Glutamatergic neuron (in vitro differentiated cells): ENCODE measurements at regions not wholly inside any gene's neighbourhood (a gene's known extent, or its start where the extent isn't known, plus 50 kb on each side); places are given as distances from the start of the nearest gene placed in this dataset.
"Not testable (repeated sequence)": the region's sequence is repeated elsewhere in the genome, so short reads cannot be mapped to it uniquely, and the experiment has no call there.

Experiments
- DNase-seq: peaks from one replicate; pipeline ENCODE4 v3.0.0; 2022
- H3K27ac Mint-ChIP-seq: one replicate; pipeline ENCODE4 v1.8.0; 2020; ENCODE audit warnings: mild to moderate bottlenecking, mixed read lengths, inconsistent platforms; ENCODE audit not compliant: unreplicated experiment
- H3K27me3 Mint-ChIP-seq: one replicate; pipeline ENCODE4 v1.8.0; 2020; ENCODE audit warnings: mild to moderate bottlenecking, moderate library complexity, mixed read lengths, inconsistent platforms; ENCODE audit not compliant: unreplicated experiment
- H3K36me3 Mint-ChIP-seq: one replicate; pipeline ENCODE4 v1.8.0; 2020; ENCODE audit warnings: mild to moderate bottlenecking, mixed read lengths, inconsistent platforms; ENCODE audit not compliant: unreplicated experiment
- H3K4me1 Mint-ChIP-seq: one replicate; pipeline ENCODE4 v1.8.0; 2020; ENCODE audit warnings: mild to moderate bottlenecking, low read depth, mixed read lengths, inconsistent platforms; ENCODE audit not compliant: unreplicated experiment
- H3K4me3 Mint-ChIP-seq: one replicate; pipeline ENCODE4 v1.8.0; 2020; ENCODE audit warnings: mild to moderate bottlenecking, mixed read lengths, inconsistent platforms; ENCODE audit not compliant: unreplicated experiment
- H3K9me3 Mint-ChIP-seq: one replicate; pipeline ENCODE4 v1.8.0; 2020; ENCODE audit warnings: mild to moderate bottlenecking, moderate library complexity, mixed read lengths, inconsistent platforms; ENCODE audit not compliant: unreplicated experiment
- TF ChIP-seq, protein P1 (sequence below): fragments of 200-600 bp; sonication (generic); IDR thresholded peaks from one replicate; pipeline ENCODE4 v1.5.0; 2021; ENCODE audit not compliant: partially characterized antibody, unreplicated experiment

DNA sequence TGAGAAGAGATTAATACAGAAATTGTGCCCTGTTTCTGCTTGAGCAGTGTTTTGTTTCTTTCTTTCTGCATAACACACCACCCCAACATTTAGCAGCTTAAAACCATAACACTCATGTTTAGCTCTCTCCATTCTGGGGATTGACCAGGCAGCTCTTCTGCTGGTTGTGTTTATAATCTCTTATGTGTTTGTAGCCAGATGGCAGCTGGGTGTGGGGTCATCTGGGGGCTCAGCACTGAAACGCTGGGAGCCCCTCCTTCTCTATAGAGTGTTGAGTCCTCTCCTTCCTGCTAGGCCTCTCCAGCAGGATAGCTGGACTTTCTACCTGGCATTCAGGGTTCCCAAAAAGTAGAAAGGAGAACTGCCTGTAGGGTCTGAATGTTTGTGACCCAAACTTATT, 270.6 kb downstream of the TTC8 start:
- Mint-ChIP-seq H3K36me3 (peaks cover 10% of the 10 kb centered on the region), H3K27me3 (peaks cover 3% of the 10 kb centered on the region), H3K27ac (no peak overlapping the region), H3K9me3 (peaks cover 3% of the 10 kb centered on the region), H3K4me1 (peaks cover 4% of the 10 kb centered on the region), H3K4me3 (no peak overlapping the region)
- no peak for DNase-seq
- TF ChIP-seq, protein P1, sequence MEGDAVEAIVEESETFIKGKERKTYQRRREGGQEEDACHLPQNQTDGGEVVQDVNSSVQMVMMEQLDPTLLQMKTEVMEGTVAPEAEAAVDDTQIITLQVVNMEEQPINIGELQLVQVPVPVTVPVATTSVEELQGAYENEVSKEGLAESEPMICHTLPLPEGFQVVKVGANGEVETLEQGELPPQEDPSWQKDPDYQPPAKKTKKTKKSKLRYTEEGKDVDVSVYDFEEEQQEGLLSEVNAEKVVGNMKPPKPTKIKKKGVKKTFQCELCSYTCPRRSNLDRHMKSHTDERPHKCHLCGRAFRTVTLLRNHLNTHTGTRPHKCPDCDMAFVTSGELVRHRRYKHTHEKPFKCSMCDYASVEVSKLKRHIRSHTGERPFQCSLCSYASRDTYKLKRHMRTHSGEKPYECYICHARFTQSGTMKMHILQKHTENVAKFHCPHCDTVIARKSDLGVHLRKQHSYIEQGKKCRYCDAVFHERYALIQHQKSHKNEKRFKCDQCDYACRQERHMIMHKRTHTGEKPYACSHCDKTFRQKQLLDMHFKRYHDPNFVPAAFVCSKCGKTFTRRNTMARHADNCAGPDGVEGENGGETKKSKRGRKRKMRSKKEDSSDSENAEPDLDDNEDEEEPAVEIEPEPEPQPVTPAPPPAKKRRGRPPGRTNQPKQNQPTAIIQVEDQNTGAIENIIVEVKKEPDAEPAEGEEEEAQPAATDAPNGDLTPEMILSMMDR, result no peak

DNA sequence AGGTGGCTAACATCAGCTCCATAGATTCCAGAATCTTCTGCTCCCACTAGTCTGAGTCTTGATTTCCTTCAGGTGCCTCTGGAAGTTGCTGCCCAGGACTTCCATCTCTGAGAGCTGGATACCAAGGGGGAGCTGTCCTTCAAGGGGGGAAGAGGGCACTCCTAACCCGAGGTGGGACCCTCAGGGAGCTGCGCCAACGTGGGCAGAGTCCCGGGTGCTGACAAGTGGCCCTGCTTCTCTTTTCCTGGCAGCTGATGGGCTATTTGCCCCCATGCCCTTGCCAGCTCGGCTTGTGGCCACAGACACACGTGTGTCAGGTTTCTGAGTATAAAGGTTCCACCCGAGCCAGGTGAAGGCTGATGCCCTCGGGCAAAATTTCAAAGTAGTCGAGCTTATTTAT, 272.5 kb downstream of the TTC8 start:
- no peak overlapping the region for H3K27ac Mint-ChIP-seq
- no peak for DNase-seq
- TF ChIP-seq, protein P1, result no peak
- peaks cover 17% of the 10 kb centered on the region for H3K36me3 Mint-ChIP-seq
- H3K9me3 Mint-ChIP-seq, result peaks cover 3% of the 10 kb centered on the region
- H3K27me3 Mint-ChIP-seq, result peaks cover 3% of the 10 kb centered on the region
- H3K4me1 Mint-ChIP-seq, result peaks cover 4% of the 10 kb centered on the region
- H3K4me3 Mint-ChIP-seq, result no peak overlapping the region

GRCh38 chr14:89098254-89098653, 273.8 kb downstream of the TTC8 start:
- TF ChIP-seq, protein P1, result no peak
- no peak overlapping the region for H3K27ac Mint-ChIP-seq
- peaks cover 3% of the 10 kb centered on the region for H3K9me3 Mint-ChIP-seq
- no peak overlapping the region for H3K4me3 Mint-ChIP-seq
- peaks cover 4% of the 10 kb centered on the region for H3K4me1 Mint-ChIP-seq
- DNase-seq, result no peak
- H3K27me3 Mint-ChIP-seq, result peaks cover 3% of the 10 kb centered on the region
- peaks cover 15% of the 10 kb centered on the region for H3K36me3 Mint-ChIP-seq

GRCh38 chr14:89104171-89104817, 279.8 kb downstream of the TTC8 start:
- DNase-seq, H3K27ac Mint-ChIP-seq, H3K4me3 Mint-ChIP-seq, H3K9me3 Mint-ChIP-seq, H3K27me3 Mint-ChIP-seq, H3K4me1 Mint-ChIP-seq: not testable (repeated sequence)
- H3K36me3 Mint-ChIP-seq, result peaks cover 14% of the 10 kb centered on the region

- H3K4me1 Mint-ChIP-seq, H3K27me3 Mint-ChIP-seq, H3K27ac Mint-ChIP-seq, H3K9me3 Mint-ChIP-seq, H3K4me3 Mint-ChIP-seq, DNase-seq: not testable (repeated sequence)
- peaks cover 14% of the 10 kb centered on the region for H3K36me3 Mint-ChIP-seq
Measured at GRCh38 chr14:89104861-89105260, 280.4 kb downstream of the TTC8 start.
